Globus pallidus (tissue), 1 donor: ENCODE measurements at regions not wholly inside any gene's neighbourhood (a gene's known extent, or its start where the extent isn't known, plus 50 kb on each side); places are given as distances from the start of the nearest gene placed in this dataset.
A peak's percentile ranks its signal among the peaks of the same experiment; 100 is the strongest.
"Not testable (repeated sequence)": the region's sequence is repeated elsewhere in the genome, so short reads cannot be mapped to it uniquely, and the experiment has no call there.

Experiments used
- DNase-seq: peaks from one replicate; pipeline ENCODE4 v3.0.0-alpha.2; 2015; ENCODE audit warnings: low spot score

DNA sequence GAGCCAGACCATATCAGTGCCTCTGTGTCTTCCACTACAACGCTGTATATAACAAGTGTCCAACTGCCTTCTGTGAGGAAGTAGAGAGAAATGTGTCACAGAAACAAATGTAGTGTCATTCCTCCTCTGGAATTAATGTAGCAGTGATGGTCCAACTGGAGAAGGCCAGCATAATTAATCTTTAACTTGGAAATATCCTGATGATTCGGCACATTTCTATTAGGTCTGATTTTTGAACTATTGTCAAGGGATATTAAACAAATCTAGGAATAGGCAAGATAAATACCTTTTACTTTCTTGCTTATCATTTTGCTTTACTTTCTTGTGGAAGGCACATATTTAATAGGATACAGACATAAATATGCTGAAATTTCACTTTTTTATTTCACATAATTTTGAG, 446.2 kb upstream of the ALCAM start:
- DNase-seq = no peak

DNA sequence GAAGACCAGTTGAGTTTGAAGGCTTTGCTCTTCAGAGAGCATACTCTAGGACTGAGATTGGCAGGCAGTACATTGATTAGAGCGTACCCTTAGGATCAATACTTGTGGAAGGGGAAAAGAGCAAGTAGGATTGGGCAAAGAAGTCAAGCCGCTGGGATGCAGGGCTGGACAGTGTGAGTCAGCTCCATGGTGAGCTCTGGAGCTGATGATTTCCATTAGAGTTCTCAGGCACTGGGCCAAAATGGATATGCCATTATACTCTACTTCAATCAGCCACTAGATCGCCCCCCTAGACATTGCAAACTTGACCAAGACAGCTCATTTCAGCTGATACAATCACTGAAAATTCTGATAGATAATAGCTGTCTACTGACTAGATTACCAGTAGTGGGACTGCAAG, 432.7 kb upstream of the ALCAM start:
- DNase-seq = no peak

DNA sequence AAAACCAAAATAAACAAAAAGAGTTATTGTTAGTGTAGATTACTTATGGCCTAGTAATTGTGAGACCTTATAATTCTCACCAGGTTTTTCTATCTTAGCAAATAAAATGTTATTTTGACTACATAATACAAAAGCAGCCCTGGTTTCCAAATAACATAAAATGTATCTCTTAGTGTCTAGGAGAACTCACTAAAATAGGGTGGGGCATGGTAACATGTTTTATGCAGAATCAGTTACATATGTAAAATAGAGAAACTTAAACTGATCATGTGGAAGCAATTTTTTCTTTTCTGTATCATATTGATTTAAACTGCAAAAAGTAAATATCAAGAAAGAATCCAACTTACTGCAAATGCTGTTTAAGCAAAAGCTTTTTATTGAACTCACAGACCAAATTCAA, 431.1 kb upstream of the ALCAM start:
- DNase-seq = no peak

DNA sequence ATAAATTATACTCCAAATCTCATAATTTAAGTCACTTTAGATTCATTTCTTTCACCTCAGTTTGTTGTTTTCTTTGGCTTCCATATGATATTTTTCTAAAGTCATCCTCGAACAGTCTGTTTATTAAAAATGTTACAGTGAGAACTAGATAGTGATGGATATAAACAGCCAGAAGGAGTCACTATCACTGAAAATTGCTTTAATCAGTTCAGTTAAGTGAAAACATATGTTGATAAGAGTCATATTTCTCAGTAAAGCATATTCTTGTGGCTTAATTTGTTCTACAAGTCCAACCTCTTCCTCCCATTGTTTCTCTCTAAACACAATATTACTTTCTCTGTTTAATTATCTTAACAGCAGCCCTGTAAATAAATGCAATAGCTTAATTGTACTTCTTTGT, 427.5 kb upstream of the ALCAM start:
- DNase-seq = no peak

DNA sequence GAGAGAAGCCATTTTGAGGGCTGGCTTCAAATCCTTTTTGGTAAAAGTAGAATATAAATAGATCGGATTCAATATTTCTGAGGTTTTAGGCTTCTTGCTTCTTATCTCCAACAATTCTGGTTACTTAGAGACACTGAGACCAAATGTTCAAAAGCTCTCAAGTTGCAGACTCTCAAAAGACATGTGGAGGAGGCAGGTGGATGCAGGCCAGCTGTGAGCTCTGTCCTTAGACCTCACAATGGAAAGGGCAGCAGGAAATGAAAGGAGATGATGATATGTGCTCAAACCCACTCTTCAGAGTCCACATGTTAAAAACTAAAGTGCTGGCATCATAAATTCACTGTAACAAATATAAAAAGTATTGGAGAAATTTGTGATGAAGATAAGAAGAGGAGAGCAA, 424.9 kb upstream of the ALCAM start:
- DNase-seq = no peak

DNA sequence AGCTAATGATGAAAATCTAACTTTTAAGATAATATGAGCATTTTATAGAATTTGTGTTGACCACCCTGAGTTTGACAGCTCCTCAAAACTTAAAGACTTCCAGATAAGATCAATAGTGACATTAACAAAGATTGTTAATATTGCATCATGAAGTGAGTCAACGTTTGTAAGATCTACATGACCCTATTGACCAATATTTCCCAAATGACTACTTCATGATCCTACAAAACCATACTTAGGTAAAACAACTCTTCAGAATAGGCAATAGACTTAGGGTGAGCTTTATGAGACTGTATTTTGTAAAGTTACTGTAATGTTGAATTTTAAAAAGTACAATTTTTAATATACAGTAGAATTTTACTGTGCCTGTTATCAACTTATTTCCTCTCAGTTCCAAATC, 422.7 kb upstream of the ALCAM start:
- no peak for DNase-seq

DNA sequence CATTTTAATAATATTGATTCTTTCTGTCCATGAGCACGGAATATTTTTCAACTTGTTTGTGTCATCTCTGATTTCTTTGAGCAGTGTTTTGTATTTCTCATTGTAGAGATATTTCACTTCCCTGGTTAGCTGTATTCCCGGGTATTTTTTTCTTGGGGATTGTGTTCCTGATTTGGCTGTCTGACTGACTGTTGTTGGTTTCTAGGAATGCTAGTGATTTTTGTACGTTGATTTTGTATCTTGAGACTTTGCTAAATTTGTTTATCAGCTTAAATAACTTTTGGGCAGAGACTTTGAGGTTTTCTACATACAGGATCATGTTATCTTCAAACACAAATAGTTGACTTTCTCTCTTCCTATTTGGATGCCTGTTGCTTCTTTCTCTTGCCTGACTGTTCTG, 418.8 kb upstream of the ALCAM start:
- no peak for DNase-seq

DNA sequence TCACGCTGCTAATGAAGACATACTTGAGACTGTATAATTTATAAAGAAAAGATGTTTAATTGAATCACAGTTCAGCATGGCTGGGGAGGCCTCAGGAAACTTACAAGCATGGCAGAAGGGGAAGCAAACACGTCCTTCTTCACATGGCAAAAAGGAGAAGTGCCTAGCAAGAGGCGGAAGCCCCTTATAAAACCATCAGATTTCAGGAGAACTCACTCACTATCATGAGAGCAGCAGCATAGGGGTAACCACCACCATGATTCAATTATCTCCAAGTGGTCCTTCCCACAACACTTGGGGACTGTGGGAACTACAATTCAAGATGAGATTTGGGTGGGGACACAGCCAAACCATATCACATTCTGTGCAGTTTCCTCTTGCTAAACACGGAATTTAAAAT, 416.9 kb upstream of the ALCAM start:
- not testable (repeated sequence) for DNase-seq

DNA sequence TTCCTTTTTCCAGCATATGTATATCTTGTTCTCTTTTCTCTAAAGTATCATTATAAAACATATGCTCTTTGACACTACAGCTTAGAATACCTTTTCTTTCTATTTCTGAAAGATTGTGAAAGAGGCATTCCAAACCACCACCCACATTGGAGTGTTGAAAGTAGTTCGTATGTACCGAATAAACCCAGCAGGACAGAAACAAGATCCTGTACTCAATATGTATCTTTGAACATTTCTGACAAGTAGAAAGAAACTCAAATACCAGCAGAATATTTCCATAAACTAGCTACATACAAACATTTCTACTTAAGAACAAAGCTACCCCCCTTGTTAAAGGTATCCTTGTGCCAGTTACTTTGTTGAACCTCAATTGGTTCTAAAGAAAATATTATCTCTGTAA, 415.3 kb upstream of the ALCAM start:
- DNase-seq = no peak

DNA sequence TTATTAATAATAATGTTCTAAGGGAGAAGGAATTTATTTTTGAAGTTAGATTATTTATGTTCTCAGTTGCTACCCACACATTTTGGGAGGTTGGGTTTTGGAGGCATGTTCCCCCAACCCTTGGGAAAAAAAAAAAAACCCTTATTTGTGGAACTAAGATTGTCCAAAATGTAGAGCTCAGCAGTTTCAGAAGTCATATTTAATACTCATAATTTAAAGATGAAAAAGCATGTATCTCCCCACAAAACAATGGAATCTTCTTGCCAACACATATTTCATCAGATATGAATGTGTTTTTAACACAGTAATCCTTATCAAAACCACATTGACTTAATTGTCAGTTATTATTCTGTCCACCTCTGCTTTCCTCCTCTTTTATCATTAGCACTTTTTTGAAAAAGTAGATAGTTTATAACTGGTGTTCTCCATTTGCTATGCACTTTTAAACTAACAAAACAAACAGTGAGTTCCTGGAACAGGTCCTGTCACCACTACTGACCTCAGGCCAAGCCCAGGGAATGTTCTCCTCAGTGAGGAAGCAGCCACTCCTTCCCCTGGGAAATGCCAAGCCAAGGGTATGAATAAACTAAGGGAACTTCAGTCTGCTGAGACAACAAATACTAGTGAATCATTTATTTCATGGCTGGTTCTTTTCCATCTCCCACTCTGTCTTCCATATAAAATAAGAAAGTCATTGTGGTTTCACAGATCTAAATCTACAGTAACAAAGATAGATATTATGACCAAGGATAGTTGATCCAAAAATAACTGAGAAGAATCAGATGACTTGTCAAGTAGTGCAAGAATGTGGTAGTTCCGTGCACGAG, 414.4 kb upstream of the ALCAM start:
- DNase-seq = no peak

DNA sequence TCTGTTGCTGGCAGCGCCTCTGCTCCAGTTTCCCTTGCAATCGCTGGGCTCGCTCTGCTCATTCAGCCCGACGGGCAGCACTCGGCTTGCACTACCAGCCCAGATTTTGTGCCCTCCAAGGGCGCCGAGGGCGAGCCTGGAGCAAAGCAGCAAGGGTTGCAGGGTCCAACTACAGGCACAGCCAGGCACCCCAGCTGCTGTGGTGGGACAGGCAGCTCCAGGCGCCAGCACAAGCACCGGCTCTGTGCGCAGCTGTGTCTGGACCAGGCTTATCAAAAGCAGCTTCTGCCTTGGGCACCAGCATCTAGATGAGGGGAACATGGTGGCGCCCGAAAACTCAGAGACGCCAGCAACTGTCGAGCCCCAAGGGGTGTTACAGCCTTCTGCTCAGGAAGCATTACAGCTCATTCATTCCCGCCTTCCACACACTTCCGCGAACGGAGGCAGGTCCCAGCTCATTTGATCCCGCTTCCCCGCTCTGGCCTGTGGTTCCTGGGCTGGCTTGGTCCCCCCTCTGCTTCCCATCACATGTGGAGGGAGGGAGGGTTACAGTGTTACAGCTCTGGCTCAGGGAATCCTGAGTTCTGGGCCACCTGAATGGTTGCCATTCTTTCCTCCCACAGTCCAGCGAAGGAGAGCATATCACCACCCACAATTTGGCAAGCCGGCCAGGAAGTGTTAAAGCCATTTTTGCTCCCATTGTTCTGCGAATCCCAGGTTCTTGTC, 409.9 kb upstream of the ALCAM start:
- DNase-seq = no peak

DNA sequence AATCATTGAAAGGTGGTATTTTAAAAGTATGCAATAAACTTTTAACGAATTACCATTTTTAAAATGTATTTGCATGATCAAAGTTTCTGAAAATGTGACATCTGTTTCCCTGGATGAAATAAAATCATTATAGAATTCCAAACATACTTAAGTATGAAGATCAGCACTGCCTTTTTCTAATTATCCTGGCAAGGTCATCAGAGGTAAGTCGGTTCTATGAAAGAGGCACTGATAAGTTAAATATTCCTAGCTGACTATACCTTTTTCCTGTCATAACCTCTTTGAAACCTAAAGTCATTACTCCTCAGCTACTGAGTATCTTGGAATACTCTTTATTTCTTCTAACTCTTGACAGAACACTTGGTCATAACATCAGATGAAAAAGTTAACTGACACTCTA, 406.1 kb upstream of the ALCAM start:
- no peak for DNase-seq

DNA sequence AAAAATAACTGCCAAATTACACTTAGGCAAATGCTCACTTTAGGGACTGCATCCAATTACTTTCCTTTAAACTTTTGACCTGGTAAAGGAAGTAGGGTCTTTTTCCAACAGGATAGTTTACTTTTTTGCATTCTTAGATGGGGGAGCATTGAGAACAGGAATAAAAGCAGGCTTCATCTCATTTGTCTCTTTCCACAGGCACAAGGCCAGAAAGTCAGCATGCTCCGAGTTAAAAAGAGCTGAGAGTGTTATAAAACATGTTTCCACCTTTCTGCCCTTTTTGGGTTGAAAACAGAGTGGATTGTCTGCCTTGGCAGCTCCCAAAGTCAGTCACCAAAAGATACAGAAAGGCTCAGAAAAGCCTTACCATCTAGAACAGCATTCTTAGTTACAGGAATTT, 404.9 kb upstream of the ALCAM start:
- DNase-seq = peak; percentile 7

DNA sequence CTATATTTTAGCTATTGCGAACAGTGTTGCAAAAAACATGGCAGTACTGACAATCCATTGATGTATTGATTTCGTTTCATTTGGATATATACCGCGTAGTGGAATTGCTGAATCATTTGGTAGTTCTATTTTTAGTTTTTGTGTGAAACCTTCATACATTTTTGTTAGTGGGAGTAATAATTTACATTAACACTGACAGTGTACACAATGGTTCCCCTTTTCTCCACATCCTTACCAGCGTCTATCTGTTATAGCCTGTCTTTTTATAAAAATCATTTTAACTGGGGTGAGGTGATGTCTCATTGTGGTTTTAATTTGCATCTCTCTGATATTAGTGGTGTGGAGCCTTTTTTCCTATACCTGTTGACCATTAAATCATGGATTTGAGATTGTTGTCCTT, 392.4 kb upstream of the ALCAM start:
- no peak for DNase-seq

DNA sequence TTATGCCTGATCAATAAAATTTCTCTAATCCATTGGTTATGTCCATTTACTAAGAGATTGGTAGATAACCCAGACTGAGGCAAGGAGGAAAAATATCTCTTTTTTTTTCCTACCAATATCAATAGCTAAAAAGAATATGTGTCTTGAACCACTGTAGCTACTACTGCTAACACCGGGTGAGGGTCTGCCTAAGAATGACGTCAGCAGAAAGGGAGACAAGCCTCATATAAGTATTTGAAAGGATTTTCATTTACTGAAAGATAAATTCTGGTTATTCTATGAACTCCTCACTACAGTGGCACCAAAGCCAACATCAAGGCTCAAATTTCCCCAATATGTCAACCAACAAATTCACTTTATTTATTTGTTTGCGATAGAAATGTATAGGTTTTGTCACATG, 389.0 kb upstream of the ALCAM start:
- DNase-seq = no peak

DNA sequence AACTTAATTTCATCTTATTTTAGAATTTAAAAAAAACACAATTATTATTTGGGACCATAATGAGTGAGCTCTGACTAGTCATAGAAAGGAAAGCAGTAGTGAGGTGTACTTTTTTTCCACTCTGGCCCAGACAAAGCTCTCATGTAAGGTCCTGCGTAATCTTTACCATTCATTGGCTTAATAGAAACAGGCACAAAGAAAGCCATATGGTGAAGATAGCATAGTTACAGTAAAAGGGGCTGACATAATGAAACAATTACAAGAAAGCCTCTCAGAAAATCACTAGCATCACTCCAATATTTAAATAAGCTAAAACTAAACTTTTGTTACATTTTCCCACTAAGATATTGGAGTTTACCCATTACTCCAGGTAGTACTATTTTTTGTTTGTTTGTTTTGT, 384.6 kb upstream of the ALCAM start:
- no peak for DNase-seq

DNA sequence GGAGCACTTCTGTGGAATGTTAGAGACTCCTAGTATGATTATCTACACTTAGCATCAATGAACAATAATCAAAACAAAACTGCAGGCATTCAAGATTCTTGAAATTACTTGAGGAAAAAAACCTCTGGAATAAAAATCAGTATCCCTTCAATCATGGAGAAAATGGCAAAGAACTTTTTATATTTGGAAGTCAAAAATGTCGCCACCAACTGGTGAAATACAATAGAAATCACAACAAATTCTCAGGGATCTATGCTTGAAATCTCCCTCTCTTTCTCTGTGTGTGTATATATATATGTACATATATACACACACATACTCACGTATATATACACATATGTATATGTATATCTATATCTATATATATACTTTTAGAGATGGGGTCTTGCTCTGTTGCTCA, 378.9 kb upstream of the ALCAM start:
- DNase-seq = no peak

DNA sequence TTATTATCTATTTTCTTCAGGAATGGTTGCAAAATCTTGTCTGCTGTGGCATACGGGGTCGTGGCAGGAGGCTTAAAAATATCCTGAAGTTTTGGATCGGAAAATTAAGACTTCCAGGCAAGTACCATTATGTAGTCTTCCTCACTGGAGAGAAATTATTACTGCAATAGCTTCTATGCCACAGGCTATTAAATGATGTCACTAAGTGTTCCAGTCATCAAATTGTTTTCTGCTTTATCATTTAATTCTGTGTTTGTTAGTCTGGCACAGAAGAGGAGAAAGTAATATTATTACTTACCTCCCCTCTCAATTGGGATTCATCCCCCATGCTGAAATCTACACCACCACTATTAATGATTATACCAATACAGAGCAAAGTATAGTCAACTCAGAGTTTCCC, 378.2 kb upstream of the ALCAM start:
- no peak for DNase-seq

DNA sequence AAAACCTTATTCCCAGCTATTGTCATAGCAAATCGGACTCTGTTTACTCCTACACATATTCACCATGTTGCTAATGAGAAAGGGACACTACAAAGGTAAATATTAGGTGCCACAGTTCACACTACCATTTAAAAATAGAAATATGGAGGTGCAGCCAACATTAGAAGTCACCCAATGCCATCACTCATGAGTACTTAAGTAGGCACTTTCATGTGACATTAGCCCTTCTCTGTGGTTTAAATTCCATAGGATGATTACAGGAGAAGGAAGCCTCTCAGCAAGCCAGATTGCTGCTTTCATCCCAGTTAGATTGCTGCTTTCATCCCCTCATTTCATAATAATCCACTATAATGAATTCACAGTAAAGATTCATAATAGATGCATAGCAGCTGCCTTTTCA, 376.8 kb upstream of the ALCAM start:
- no peak for DNase-seq

DNA sequence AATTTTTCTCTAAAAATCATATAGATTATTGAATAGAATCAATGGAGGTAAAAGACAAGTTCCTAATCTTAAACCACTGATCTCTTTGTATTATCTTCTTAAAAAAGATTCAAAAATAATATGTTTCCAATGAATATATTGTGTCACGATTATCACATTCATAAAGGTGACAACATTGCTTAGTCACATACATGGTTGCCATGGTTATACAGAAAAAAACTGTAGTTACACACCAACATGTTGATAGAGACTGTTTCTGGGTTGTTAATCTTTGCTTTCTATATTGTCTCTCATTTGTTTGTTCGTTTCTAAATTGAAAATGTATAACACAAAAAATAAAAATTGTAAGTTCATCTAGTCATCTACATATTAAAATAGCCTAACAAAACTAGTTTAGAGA, 376.0 kb upstream of the ALCAM start:
- DNase-seq = no peak

DNA sequence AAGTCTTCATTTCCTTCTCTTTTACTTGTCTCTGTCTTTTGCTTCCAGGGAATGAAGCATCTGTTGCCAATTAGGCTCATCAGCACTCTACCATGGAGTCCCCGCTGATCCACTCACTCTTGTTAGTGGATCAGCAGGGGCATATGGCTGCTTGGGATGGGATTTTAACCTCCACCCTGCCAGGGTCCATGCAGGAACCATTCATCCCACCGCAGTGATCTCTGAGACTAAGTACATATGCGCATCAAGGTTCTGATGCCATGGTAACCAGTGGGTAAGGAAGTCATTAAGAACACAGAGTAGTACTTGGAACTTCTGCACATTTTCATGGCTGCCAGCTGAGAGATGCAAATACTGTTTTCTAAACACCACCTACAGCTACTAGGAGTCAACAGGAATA, 374.0 kb upstream of the ALCAM start:
- DNase-seq = no peak

DNA sequence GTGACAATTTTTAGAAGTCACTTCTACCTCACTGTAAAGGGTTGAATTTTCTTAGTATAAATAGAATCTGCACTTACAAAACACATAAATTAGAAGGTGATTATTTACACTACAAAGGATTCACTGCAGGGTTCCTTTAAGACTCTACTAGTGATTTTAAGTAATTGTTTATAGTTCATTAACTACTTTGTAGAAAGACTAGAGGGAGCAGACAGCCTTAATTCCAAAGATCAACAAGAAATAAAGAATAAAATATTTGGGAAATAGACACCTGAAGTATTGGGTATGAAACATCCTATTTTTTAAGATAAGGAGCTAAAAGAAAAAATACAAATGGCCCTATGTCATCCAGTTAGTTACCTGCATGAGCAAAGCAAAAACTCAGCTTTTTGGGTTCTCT, 360.5 kb upstream of the ALCAM start:
- DNase-seq = no peak

DNA sequence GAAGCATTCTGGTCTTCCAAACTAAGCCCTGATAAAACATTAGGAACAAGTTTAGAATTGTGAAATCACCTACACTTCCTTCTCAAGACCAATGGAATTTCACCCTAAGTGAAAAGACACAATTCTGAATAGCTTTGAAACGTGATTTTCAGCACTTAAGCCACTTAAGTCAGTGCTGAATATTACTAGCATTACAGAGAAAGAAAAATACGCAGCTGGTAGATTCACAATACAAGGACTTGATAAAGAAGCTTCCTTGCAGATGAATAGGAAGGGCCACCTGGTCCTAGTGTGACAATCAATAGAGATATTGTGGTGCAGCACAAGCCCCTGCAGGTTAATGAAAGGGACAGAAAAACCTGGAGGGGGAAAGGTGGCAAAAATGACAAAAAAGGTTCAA, 353.1 kb upstream of the ALCAM start:
- DNase-seq = no peak

DNA sequence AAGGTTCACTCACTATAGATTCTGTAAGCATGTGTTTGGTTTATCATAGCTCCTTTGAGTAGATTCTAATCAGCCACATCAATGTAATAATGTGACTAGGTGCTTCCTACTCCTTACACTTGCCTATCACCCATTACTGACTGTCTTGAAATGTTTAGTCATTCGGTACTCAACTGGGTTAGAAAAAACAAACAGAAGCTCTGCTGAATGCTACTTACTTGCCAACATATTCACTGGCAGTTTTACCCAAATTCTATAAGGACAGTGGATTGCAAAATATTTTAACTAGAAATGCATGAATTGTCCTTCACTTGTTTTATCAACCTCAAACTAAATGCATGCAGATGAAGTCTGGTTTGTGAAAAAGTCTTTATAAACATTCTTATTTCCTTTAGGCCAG, 352.1 kb upstream of the ALCAM start:
- no peak for DNase-seq
